SK-N-MC (cell line): ENCODE measurements at regions not wholly inside any gene's neighbourhood (a gene's known extent, or its start where the extent isn't known, plus 50 kb on each side); places are given as distances from the start of the nearest gene placed in this dataset.

ENCODE experiments used
- EZH2 ChIP-seq: fragments of 200-600 bp; sonication (generic); IDR thresholded peaks from one replicate; pipeline ENCODE4 v1.6.1; 2017; ENCODE audit warnings: antibody characterized with exemption
- FOXP2 ChIP-seq: optimal IDR thresholded peaks from 2 replicates; pipeline ENCODE3; 2011; ENCODE audit warnings: mild to moderate bottlenecking, moderate library complexity; ENCODE audit not compliant: insufficient read depth; ENCODE audit errors: extremely low read length, control extremely low read depth
- POLR2AphosphoS5 ChIP-seq: IDR thresholded peaks from 2 replicates; pipeline ENCODE4 v1.6.1; 2012; ENCODE audit warnings: mild to moderate bottlenecking, low read depth, low read length, borderline replicate concordance

GRCh38 chr2:3078684-3079083 lies 298.9 kb downstream of the EIPR1 start:
- TF ChIP-seq EZH2: no peak
- no peak for TF ChIP-seq POLR2AphosphoS5
- TF ChIP-seq FOXP2: no peak
